Kidney (tissue), 13 donors: ENCODE measurements at regions not wholly inside any gene's neighbourhood (a gene's known extent, or its start where the extent isn't known, plus 50 kb on each side); places are given as distances from the start of the nearest gene placed in this dataset.

Experiments used
- DNase-seq, 5 donors: peaks; one replicate each; pipeline ENCODE4 v3.0.0-alpha.2; 2013 to 2020
- FAIRE-seq: peaks from 2 replicates; lab custom pipeline; 2012; peaks lifted over from hg19 to GRCh38; lab: Jason Lieb, UNC
- H3K27ac ChIP-seq, 2 donors: one replicate each; pipeline ENCODE4 v1.7.0; 2013; ENCODE audit warnings: low read depth in 2 of 2, low read length in 2 of 2, inconsistent platforms in 1 of 2
- H3K27me3 ChIP-seq: one replicate; pipeline ENCODE4 v1.7.1; 2013; ENCODE audit warnings: low read length, inconsistent platforms; ENCODE audit not compliant: control insufficient read depth, insufficient read depth
- H3K36me3 ChIP-seq, 3 donors: one replicate each; pipeline versions ENCODE4 v1.7.0 to v1.7.1; 2013; ENCODE audit warnings: low read length in 3 of 3, control low read depth in 1 of 3, inconsistent platforms in 1 of 3; ENCODE audit not compliant: insufficient read depth in 3 of 3, control insufficient read depth in 2 of 3
- H3K4me1 ChIP-seq, 3 donors: one replicate each; pipeline versions ENCODE4 v1.7.0 to v1.7.1; 2013; ENCODE audit warnings: low read length in 3 of 3, inconsistent platforms in 1 of 3, low read depth in 1 of 3; ENCODE audit not compliant: control insufficient read depth in 2 of 3, insufficient read depth in 2 of 3
- H3K4me3 ChIP-seq, 3 donors: one replicate each; pipeline versions ENCODE4 v1.7.0 to v1.8.1; 2013; ENCODE audit warnings: low read length in 3 of 3, control low read depth in 1 of 3, inconsistent platforms in 1 of 3
- H3K9ac ChIP-seq, 3 donors: one replicate each; pipeline versions ENCODE4 v1.7.0 to v1.7.1; 2013; ENCODE audit warnings: low read length in 3 of 3, control low read depth in 1 of 3, inconsistent platforms in 1 of 3
- H3K9me3 ChIP-seq, 3 donors: one replicate each; pipeline versions ENCODE4 v1.7.0 to v1.7.1; 2013; ENCODE audit warnings: low read length in 3 of 3, control low read depth in 1 of 3, inconsistent platforms in 1 of 3; ENCODE audit not compliant: control insufficient read depth in 2 of 3, insufficient read depth in 1 of 3
- intact Hi-C: fragments of 100-400 bp; cut with DNase I; formaldehyde crosslinking; loops from one replicate; pipeline ENCODE4 v1.11.1; 2022
- TF ChIP-seq, protein P1 (sequence below): IDR thresholded peaks from 3 replicates; pipeline ENCODE4 v1.5.1; 2012; ENCODE audit warnings: mild to moderate bottlenecking, moderate library complexity, borderline replicate concordance; ENCODE audit not compliant: insufficient read depth; ENCODE audit errors: extremely low read depth
- donor health status: control.
- donor health status: control.
- donor health status: control.
- donor health status: control.
- donor health status: control.
- donor health status: DM: yes; HTN: yes; CAD: no.
- donor health status: Normal renal cell carcinoma (clear cell type).

DNA sequence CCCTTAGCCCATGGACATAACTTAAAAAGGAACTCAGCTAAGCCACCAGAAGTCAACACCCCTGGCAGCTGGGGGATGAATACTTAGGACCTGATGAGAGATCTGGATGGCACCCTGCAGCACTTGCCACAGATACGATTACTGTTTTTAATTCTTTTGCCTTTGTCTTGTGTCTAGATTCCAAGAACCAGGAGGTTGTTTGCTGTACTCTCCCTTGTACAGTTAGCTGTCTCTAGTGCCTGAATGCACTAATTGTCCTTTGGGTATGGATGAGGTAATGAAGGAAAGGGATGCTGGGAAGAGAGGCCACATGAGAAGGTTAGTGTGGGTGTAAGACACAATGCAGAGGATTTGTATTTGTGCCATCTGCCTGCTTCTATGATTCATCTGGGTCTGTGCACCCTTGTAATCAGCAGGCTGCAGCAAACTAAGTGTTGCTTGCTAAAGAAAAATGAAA, 385.8 kb downstream of the KCNRG start:
- Histone ChIP-seq H3K27me3 (no peaks in the 10 kb centered on the region), H3K4me1 (no peaks in the 10 kb centered on the region), H3K9me3 (no peaks in the 10 kb centered on the region), H3K27ac (no peak overlapping the region), H3K4me3 (no peak overlapping the region), H3K36me3 (no peaks in the 10 kb centered on the region), H3K9ac (no peak overlapping the region)
- intact Hi-C loops = no loop called here
- TF ChIP-seq, protein P1, sequence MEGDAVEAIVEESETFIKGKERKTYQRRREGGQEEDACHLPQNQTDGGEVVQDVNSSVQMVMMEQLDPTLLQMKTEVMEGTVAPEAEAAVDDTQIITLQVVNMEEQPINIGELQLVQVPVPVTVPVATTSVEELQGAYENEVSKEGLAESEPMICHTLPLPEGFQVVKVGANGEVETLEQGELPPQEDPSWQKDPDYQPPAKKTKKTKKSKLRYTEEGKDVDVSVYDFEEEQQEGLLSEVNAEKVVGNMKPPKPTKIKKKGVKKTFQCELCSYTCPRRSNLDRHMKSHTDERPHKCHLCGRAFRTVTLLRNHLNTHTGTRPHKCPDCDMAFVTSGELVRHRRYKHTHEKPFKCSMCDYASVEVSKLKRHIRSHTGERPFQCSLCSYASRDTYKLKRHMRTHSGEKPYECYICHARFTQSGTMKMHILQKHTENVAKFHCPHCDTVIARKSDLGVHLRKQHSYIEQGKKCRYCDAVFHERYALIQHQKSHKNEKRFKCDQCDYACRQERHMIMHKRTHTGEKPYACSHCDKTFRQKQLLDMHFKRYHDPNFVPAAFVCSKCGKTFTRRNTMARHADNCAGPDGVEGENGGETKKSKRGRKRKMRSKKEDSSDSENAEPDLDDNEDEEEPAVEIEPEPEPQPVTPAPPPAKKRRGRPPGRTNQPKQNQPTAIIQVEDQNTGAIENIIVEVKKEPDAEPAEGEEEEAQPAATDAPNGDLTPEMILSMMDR = no peak
- FAIRE-seq = no peak
- no peak for DNase-seq

DNA sequence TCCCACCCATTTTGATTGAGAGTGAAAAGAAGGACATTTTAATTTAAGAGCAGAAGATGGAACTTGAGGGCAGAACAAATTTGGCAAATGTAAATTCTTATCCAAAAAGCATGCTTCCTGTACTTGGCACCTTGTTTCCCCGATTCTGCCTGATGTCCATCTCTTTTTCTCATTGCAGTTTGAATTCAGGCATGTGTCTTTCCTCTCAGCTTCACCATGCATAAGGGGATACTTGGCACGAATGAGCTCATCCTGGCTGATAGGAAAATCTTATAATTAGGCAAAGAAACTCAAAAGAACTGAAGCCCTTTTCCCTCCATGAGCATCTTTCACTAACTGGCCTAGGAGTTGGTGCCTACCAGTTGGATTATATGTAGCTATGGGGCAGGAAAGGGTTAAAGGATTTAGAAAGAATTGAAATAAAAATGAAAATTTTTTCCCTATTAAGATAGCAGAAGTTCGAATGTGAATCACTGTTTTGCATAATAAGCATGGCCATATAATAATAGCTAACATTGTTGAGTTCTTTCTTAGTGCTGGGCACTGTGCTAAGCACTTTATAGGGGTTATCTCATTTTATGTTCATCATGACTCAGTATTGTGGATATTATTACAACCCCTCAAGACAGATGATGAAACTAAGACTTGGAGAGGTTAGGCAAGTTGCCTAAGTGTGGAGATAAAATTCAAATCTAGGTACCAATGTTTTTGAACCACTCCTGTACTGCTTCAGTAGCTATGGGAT, 386.6 kb downstream of the KCNRG start:
- TF ChIP-seq, protein P1 = no peak
- DNase-seq = no peak
- FAIRE-seq = no peak
- Histone ChIP-seq H3K9ac (no peak overlapping the region), H3K36me3 (no peaks in the 10 kb centered on the region), H3K27ac (no peak overlapping the region), H3K4me3 (no peak overlapping the region), H3K4me1 (no peaks in the 10 kb centered on the region), H3K9me3 (no peaks in the 10 kb centered on the region), H3K27me3 (no peaks in the 10 kb centered on the region)
- intact Hi-C loops = no loop called here

DNA sequence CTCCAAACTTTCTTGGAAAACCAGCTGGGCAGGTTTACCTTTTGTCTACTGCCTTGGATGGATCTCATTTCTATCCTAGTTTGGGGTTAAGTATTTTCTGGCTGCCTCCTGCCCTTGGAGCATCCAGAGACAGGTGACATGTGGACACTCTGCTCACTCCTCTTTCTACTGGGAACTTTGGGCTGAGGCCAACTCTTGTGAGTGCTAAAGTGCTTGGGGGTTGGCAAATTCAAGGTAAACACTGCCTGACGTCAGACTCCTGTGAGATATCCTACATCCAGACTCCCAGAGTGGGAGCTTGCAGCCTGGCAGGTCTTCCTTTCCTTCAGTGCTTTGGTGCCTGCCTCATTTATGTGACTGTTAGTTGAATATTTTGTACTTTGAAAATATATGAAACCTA, 388.1 kb downstream of the KCNRG start:
- Histone ChIP-seq H3K9me3 (no peaks in the 10 kb centered on the region), H3K27ac (no peak overlapping the region), H3K4me1 (no peaks in the 10 kb centered on the region), H3K4me3 (no peak overlapping the region), H3K27me3 (no peaks in the 10 kb centered on the region), H3K36me3 (no peaks in the 10 kb centered on the region), H3K9ac (no peak overlapping the region)
- FAIRE-seq (no peak), DNase-seq (no peak)
- TF ChIP-seq, protein P1 = no peak
- intact Hi-C loops = no loop called here
